ENCODE measurements at regions not wholly inside any gene's neighbourhood (a gene's known extent, or its start where the extent isn't known, plus 50 kb on each side); places are given as distances from the start of the nearest gene placed in this dataset.

DNA sequence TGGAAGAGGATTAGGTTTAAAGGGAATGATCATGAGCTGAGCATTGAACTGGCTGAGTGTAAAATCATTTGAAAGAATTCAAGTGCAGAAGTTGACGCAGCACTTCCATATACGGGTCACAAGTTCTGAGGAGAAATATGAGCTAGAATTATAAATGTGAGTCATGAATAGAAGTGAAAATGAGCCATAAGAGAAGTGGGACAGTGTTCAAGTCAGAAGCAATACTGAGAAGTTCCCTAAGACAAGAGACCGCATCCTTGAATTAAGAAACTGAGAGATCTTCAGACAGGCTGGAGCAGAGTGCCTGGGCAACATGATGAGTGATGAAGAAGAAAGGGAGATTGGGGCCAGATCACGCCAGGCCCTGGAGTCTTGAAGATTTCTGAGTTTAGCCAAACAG, 209.7 kb downstream of the TBX18 start:
- Histone ChIP-seq H3K4me3 (ENCODE audit: low read depth in 2 of 2, low read length in 1 of 2) (no peak overlapping the region), H3K4me2 (no peak overlapping the region), H3K36me3 (replicated peaks in 1 of 2; ENCODE audit: control insufficient read depth in 1 of 2, insufficient read depth in 2 of 2, low read length in 1 of 2) (no peaks in the 10 kb centered on the region), H3K79me2 (ENCODE audit: insufficient read depth) (no peaks in the 10 kb centered on the region), H4K20me1 (ENCODE audit: insufficient read depth) (no peaks in the 10 kb centered on the region), H3F3A (replicated peaks; ENCODE audit: insufficient read depth) (peaks cover 4% of the 10 kb centered on the region), H3K4me1 (ENCODE audit: control insufficient read depth in 1 of 2, insufficient read depth in 2 of 2, low read depth in 1 of 2, low read length in 1 of 2) (no peaks in the 10 kb centered on the region), H3K27ac (ENCODE audit: low read depth in 2 of 2, low read length in 1 of 2) (no peak overlapping the region), H2AFZ (ENCODE audit: low read depth) (no peak overlapping the region), H3K9me3 (no peaks in the 10 kb centered on the region), H3K9me2 (no peaks in the 10 kb centered on the region), H3K9ac (no peak overlapping the region), H3K27me3 (ENCODE audit: insufficient read depth) (no peaks in the 10 kb centered on the region)
- ChIA-PET CTCF (interaction anchor here (1.0 kb wide), 1 partner anchor 271 kb away, joined by 3 read pairs; no protein-coding TSS in a partner anchor), POLR2A (no interaction called here)
- no peak for DNase-seq
- WGBS (ENCODE audit: low lambda C conversion rate) = 78% methylated on average over 4 of the region's 4 CpGs
- TF ChIP-seq GABPA (IDR thresholded peaks at IDR 0.05; ENCODE audit: low read depth) = no peak
- TF ChIP-seq YY1 (IDR thresholded peaks at IDR 0.05; ENCODE audit: low read depth) = no peak
- TF ChIP-seq MEF2A (IDR thresholded peaks at IDR 0.05; ENCODE audit: borderline replicate concordance, low read depth) = no peak
- TF ChIP-seq, protein P1, sequence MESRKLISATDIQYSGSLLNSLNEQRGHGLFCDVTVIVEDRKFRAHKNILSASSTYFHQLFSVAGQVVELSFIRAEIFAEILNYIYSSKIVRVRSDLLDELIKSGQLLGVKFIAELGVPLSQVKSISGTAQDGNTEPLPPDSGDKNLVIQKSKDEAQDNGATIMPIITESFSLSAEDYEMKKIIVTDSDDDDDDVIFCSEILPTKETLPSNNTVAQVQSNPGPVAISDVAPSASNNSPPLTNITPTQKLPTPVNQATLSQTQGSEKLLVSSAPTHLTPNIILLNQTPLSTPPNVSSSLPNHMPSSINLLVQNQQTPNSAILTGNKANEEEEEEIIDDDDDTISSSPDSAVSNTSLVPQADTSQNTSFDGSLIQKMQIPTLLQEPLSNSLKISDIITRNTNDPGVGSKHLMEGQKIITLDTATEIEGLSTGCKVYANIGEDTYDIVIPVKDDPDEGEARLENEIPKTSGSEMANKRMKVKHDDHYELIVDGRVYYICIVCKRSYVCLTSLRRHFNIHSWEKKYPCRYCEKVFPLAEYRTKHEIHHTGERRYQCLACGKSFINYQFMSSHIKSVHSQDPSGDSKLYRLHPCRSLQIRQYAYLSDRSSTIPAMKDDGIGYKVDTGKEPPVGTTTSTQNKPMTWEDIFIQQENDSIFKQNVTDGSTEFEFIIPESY (IDR thresholded peaks at IDR 0.05; ENCODE audit: borderline replicate concordance, low read depth) = no peak
- TF ChIP-seq, protein P2, sequence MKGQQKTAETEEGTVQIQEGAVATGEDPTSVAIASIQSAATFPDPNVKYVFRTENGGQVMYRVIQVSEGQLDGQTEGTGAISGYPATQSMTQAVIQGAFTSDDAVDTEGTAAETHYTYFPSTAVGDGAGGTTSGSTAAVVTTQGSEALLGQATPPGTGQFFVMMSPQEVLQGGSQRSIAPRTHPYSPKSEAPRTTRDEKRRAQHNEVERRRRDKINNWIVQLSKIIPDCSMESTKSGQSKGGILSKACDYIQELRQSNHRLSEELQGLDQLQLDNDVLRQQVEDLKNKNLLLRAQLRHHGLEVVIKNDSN (IDR thresholded peaks at IDR 0.05; ENCODE audit: borderline replicate concordance, low read depth) = no peak
- no peak for TF ChIP-seq ELF1 (IDR thresholded peaks at IDR 0.05)

DNA sequence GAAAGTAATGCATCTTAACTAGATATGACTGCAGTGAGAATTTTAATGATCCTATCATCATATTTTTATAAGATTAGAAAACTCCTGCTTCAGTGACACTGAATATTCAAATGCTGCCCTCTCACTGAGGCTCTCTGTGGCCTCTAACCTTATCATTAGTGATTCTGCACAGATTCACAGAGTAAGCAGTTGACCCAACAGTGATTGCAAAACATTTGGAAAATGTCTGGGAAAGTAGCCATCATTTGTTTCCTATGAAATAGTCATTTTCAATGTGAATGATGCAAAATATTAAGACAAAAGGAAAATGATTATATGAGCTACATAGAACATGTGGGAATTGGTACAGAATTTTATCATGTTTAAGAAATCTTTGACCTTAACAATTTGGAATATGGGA, 210.3 kb downstream of the TBX18 start:
- Histone ChIP-seq H3K9me3 (no peaks in the 10 kb centered on the region), H3K79me2 (ENCODE audit: insufficient read depth) (no peaks in the 10 kb centered on the region), H3K9me2 (no peaks in the 10 kb centered on the region), H3K27ac (ENCODE audit: low read depth in 2 of 2, low read length in 1 of 2) (no peak overlapping the region; a peak in 1 of 4 replicates), H3K4me2 (no peak overlapping the region), H2AFZ (ENCODE audit: low read depth) (no peak overlapping the region; the same call in 1 of the 2 replicates), H3K4me3 (ENCODE audit: low read depth in 2 of 2, low read length in 1 of 2) (no peak overlapping the region), H3F3A (replicated peaks; ENCODE audit: insufficient read depth) (peaks cover 4% of the 10 kb centered on the region), H4K20me1 (ENCODE audit: insufficient read depth) (no peaks in the 10 kb centered on the region), H3K9ac (no peak overlapping the region), H3K4me1 (ENCODE audit: control insufficient read depth in 1 of 2, insufficient read depth in 2 of 2, low read depth in 1 of 2, low read length in 1 of 2) (no peaks in the 10 kb centered on the region), H3K36me3 (replicated peaks in 1 of 2; ENCODE audit: control insufficient read depth in 1 of 2, insufficient read depth in 2 of 2, low read length in 1 of 2) (no peaks in the 10 kb centered on the region), H3K27me3 (ENCODE audit: insufficient read depth) (no peaks in the 10 kb centered on the region)
- TF ChIP-seq, protein P3, sequence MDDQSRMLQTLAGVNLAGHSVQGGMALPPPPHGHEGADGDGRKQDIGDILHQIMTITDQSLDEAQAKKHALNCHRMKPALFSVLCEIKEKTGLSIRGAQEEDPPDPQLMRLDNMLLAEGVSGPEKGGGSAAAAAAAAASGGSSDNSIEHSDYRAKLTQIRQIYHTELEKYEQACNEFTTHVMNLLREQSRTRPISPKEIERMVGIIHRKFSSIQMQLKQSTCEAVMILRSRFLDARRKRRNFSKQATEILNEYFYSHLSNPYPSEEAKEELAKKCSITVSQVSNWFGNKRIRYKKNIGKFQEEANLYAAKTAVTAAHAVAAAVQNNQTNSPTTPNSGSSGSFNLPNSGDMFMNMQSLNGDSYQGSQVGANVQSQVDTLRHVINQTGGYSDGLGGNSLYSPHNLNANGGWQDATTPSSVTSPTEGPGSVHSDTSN (IDR thresholded peaks at IDR 0.05) = no peak
- TF ChIP-seq, protein P4, sequence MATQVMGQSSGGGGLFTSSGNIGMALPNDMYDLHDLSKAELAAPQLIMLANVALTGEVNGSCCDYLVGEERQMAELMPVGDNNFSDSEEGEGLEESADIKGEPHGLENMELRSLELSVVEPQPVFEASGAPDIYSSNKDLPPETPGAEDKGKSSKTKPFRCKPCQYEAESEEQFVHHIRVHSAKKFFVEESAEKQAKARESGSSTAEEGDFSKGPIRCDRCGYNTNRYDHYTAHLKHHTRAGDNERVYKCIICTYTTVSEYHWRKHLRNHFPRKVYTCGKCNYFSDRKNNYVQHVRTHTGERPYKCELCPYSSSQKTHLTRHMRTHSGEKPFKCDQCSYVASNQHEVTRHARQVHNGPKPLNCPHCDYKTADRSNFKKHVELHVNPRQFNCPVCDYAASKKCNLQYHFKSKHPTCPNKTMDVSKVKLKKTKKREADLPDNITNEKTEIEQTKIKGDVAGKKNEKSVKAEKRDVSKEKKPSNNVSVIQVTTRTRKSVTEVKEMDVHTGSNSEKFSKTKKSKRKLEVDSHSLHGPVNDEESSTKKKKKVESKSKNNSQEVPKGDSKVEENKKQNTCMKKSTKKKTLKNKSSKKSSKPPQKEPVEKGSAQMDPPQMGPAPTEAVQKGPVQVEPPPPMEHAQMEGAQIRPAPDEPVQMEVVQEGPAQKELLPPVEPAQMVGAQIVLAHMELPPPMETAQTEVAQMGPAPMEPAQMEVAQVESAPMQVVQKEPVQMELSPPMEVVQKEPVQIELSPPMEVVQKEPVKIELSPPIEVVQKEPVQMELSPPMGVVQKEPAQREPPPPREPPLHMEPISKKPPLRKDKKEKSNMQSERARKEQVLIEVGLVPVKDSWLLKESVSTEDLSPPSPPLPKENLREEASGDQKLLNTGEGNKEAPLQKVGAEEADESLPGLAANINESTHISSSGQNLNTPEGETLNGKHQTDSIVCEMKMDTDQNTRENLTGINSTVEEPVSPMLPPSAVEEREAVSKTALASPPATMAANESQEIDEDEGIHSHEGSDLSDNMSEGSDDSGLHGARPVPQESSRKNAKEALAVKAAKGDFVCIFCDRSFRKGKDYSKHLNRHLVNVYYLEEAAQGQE (IDR thresholded peaks at IDR 0.05; ENCODE audit: low read depth, low read length) = no peak
- TF ChIP-seq MEF2A (IDR thresholded peaks at IDR 0.05; ENCODE audit: borderline replicate concordance, low read depth) (no peak), NRF1 (IDR thresholded peaks at IDR 0.05; ENCODE audit: low read depth, low read length) (no peak), RFX5 (IDR thresholded peaks at IDR 0.05; ENCODE audit: low read length) (no peak), RAD21 (IDR thresholded peaks at IDR 0.05; ENCODE audit: low read length) (no peak), FOXM1 (IDR thresholded peaks at IDR 0.05; ENCODE audit: low read depth) (no peak), TAF1 (IDR thresholded peaks at IDR 0.05; ENCODE audit: borderline replicate concordance, low read depth, low read length) (no peak), YY1 (IDR thresholded peaks at IDR 0.05; ENCODE audit: low read depth) (no peak)
- TF ChIP-seq, protein P5, sequence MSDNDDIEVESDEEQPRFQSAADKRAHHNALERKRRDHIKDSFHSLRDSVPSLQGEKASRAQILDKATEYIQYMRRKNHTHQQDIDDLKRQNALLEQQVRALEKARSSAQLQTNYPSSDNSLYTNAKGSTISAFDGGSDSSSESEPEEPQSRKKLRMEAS (IDR thresholded peaks at IDR 0.05; ENCODE audit: low read depth) = no peak
- TF ChIP-seq, protein P6, sequence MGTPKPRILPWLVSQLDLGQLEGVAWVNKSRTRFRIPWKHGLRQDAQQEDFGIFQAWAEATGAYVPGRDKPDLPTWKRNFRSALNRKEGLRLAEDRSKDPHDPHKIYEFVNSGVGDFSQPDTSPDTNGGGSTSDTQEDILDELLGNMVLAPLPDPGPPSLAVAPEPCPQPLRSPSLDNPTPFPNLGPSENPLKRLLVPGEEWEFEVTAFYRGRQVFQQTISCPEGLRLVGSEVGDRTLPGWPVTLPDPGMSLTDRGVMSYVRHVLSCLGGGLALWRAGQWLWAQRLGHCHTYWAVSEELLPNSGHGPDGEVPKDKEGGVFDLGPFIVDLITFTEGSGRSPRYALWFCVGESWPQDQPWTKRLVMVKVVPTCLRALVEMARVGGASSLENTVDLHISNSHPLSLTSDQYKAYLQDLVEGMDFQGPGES (IDR thresholded peaks at IDR 0.05; ENCODE audit: low read depth, low read length) = no peak
- ChIA-PET CTCF (interaction anchor here (1.0 kb wide), 1 partner anchor 270 kb away, joined by 3 read pairs; no protein-coding TSS in a partner anchor), POLR2A (no interaction called here)
- DNase-seq = no peak
